ENCODE measurements at regions not wholly inside any gene's neighbourhood (a gene's known extent, or its start where the extent isn't known, plus 50 kb on each side); places are given as distances from the start of the nearest gene placed in this dataset.

GRCh38 chr11:25943777-25944661 is 387.9 kb upstream of the ANO3 start:
- Histone ChIP-seq H3K27me3 (ENCODE audit: insufficient read depth in 3 of 3, low read length in 2 of 3) (no peaks in the 10 kb centered on the region), H3K4me1 (peaks cover 12% of the 10 kb centered on the region), H3K36me3 (ENCODE audit: insufficient read depth in 1 of 2, low read depth in 1 of 2) (no peaks in the 10 kb centered on the region), H3K4me3 (no peak overlapping the region), H3K9me3 (no peaks in the 10 kb centered on the region), H3K27ac (no peak overlapping the region)
- 81 to 82% (median 82%) methylated on average over 17 of the region's 17 CpGs for WGBS, 3 donors
- intact Hi-C loops (cut with DNase I), result no loop called here
- ATAC-seq (no peak), DNase-seq (no peak)
- no peak for TF ChIP-seq CTCF (IDR thresholded peaks at IDR 0.05)

- ATAC-seq (no peak), DNase-seq (no peak)
- H3K4me3 ChIP-seq, result no peak overlapping the region
- no peaks in the 10 kb centered on the region for H3K4me1 ChIP-seq
- H3K36me3 ChIP-seq (ENCODE audit: insufficient read depth in 1 of 2, low read depth in 1 of 2), result no peaks in the 10 kb centered on the region
- no peak overlapping the region for H3K27ac ChIP-seq
- no peaks in the 10 kb centered on the region for H3K9me3 ChIP-seq
- intact Hi-C loops (cut with DNase I), result no loop called here
- 70 to 74% (median 71%) methylated on average over 2 of the region's 2 CpGs for WGBS, 3 donors
- no peak for TF ChIP-seq CTCF (IDR thresholded peaks at IDR 0.05)
- H3K27me3 ChIP-seq (ENCODE audit: insufficient read depth in 3 of 3, low read length in 2 of 3), result no peaks in the 10 kb centered on the region
These were observed 382.0 kb upstream of the ANO3 start for GRCh38 chr11:25949918-25950317.

DNA sequence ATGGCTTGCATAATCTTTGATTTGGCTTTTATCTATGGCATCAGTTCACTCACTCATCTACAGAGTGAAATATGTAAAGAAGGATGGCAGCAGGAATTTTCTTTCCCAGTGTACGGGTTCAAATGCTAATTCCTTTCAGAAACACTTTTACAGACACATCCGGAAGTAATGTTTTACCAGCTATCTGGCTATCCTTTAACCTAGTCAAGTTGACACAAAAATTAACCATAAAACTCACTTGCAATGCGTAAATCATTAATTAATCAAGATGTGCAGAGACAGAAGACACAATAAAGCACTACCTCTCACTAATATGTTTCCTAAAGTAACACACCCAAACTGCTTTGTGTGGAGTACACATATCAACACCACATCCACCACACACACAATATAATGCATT is 378.9 kb upstream of the ANO3 start:
- Histone ChIP-seq H3K27ac (no peak overlapping the region), H3K4me3 (no peak overlapping the region), H3K36me3 (ENCODE audit: insufficient read depth in 1 of 2, low read depth in 1 of 2) (no peaks in the 10 kb centered on the region), H3K9me3 (no peaks in the 10 kb centered on the region), H3K27me3 (ENCODE audit: insufficient read depth in 3 of 3, low read length in 2 of 3) (no peaks in the 10 kb centered on the region), H3K4me1 (no peaks in the 10 kb centered on the region)
- no peak for TF ChIP-seq CTCF (IDR thresholded peaks at IDR 0.05)
- DNase-seq (no peak), ATAC-seq (no peak)
- 84 to 94% (median 88%) methylated on average over 3 of the region's 3 CpGs for WGBS, 3 donors
- intact Hi-C loops (cut with DNase I), result no loop called here

- WGBS, 3 donors, result 42 to 50% (median 46%) methylated on average over 4 of the region's 4 CpGs
These were observed 373.9 kb upstream of the ANO3 start for GRCh38 chr11:25958045-25958444.

More at GRCh38 chr11:25958045-25958444, 373.9 kb upstream of the ANO3 start:
- intact Hi-C loops (cut with DNase I), result no loop called here
- Histone ChIP-seq H3K27ac (no peak overlapping the region), H3K9me3 (no peaks in the 10 kb centered on the region), H3K4me3 (no peak overlapping the region), H3K4me1 (no peaks in the 10 kb centered on the region), H3K27me3 (ENCODE audit: insufficient read depth in 3 of 3, low read length in 2 of 3) (no peaks in the 10 kb centered on the region), H3K36me3 (ENCODE audit: insufficient read depth in 1 of 2, low read depth in 1 of 2) (no peaks in the 10 kb centered on the region)
- no peak for TF ChIP-seq CTCF (IDR thresholded peaks at IDR 0.05)
- no peak for ATAC-seq
- DNase-seq, result no peak
